ENCODE measurements at regions not wholly inside any gene's neighbourhood (a gene's known extent, or its start where the extent isn't known, plus 50 kb on each side); places are given as distances from the start of the nearest gene placed in this dataset.
"Not testable (repeated sequence)": the region's sequence is repeated elsewhere in the genome, so short reads cannot be mapped to it uniquely, and the experiment has no call there.

GRCh38 chr1:218887141-218887925 is 286.3 kb upstream of the LYPLAL1 start:
- no peak for DNase-seq

GRCh38 chr1:218890451-218890850 is 283.2 kb upstream of the LYPLAL1 start:
- no peak for DNase-seq

- DNase-seq, result no peak
These were observed 282.1 kb upstream of the LYPLAL1 start for GRCh38 chr1:218891577-218891976.

GRCh38 chr1:218895064-218895587 is 278.6 kb upstream of the LYPLAL1 start:
- DNase-seq, result no peak

- no peak for DNase-seq
These were observed 277.5 kb upstream of the LYPLAL1 start for GRCh38 chr1:218896202-218896601.

GRCh38 chr1:218898921-218899320 is 274.8 kb upstream of the LYPLAL1 start:
- DNase-seq, result no peak

GRCh38 chr1:218900615-218901014 is 273.1 kb upstream of the LYPLAL1 start:
- no peak for DNase-seq

GRCh38 chr1:218904416-218904815 is 269.3 kb upstream of the LYPLAL1 start:
- DNase-seq, result no peak

- DNase-seq, result no peak
These were observed 257.0 kb upstream of the LYPLAL1 start for GRCh38 chr1:218916720-218917119.

GRCh38 chr1:218917656-218918055 is 256.0 kb upstream of the LYPLAL1 start:
- no peak for DNase-seq

- DNase-seq, result no peak
These were observed 247.9 kb upstream of the LYPLAL1 start for GRCh38 chr1:218925777-218926176.

GRCh38 chr1:218926631-218927030 is 247.0 kb upstream of the LYPLAL1 start:
- no peak for DNase-seq

- DNase-seq, result no peak
These were observed 243.7 kb upstream of the LYPLAL1 start for GRCh38 chr1:218930000-218930399.

- DNase-seq, result no peak
These were observed 243.0 kb upstream of the LYPLAL1 start for GRCh38 chr1:218930472-218931241.

- no peak for DNase-seq
These were observed 242.4 kb upstream of the LYPLAL1 start for GRCh38 chr1:218931324-218931723.

- DNase-seq, result no peak
These were observed 240.2 kb upstream of the LYPLAL1 start for GRCh38 chr1:218933513-218933912.

- DNase-seq, result not testable (repeated sequence)
These were observed 238.3 kb upstream of the LYPLAL1 start for GRCh38 chr1:218935408-218935807.

- DNase-seq, result no peak
These were observed 235.4 kb upstream of the LYPLAL1 start for GRCh38 chr1:218938259-218938658.

GRCh38 chr1:218939095-218939494 is 234.6 kb upstream of the LYPLAL1 start:
- no peak for DNase-seq

- DNase-seq, result no peak
These were observed 231.2 kb upstream of the LYPLAL1 start for GRCh38 chr1:218942431-218942830.

GRCh38 chr1:218943371-218943770 is 230.3 kb upstream of the LYPLAL1 start:
- DNase-seq, result no peak

- DNase-seq, result no peak
These were observed 228.6 kb upstream of the LYPLAL1 start for GRCh38 chr1:218945050-218945449.

GRCh38 chr1:218946147-218946546 is 227.5 kb upstream of the LYPLAL1 start:
- no peak for DNase-seq

- DNase-seq, result no peak
These were observed 225.2 kb upstream of the LYPLAL1 start for GRCh38 chr1:218948446-218948845.

Measured in activated CD8-positive, alpha-beta memory T cell treated with anti-CD3 and anti-CD28 coated beads, Interleukin-2, amount 50 U/mL, for 48 hours (primary cell).